D721Med (cell line): ENCODE measurements at regions not wholly inside any gene's neighbourhood (a gene's known extent, or its start where the extent isn't known, plus 50 kb on each side); places are given as distances from the start of the nearest gene placed in this dataset.

Experiments
- DNase-seq: peaks from one replicate; pipeline ENCODE4 v3.0.0; 2011; ENCODE audit warnings: low spot score; ENCODE audit not compliant: insufficient read length
- FAIRE-seq: peaks from 2 replicates; lab custom pipeline; 2011; peaks lifted over from hg19 to GRCh38; lab: Jason Lieb, UNC
- CTCF ChIP-seq: IDR thresholded peaks from 2 replicates; pipeline ENCODE4 v1.5.1; 2012; ENCODE audit warnings: mild to moderate bottlenecking, control low read depth; ENCODE audit not compliant: insufficient read depth; ENCODE audit errors: missing control alignments

- no peak for DNase-seq
These were observed 145.6 kb upstream of the GPC1 start for GRCh38 chr2:240289701-240290431.

GRCh38 chr2:240290432-240291336 lies 144.8 kb upstream of the GPC1 start:
- FAIRE-seq: no peak
- no peak for DNase-seq
- no peak for TF ChIP-seq CTCF

More at GRCh38 chr2:240289701-240290431, 145.6 kb upstream of the GPC1 start:
- no peak for TF ChIP-seq CTCF
- no peak for FAIRE-seq

GRCh38 chr2:240291337-240292034 lies 144.0 kb upstream of the GPC1 start:
- no peak for DNase-seq
- no peak for TF ChIP-seq CTCF
- FAIRE-seq: no peak

GRCh38 chr2:240292035-240292574 lies 143.4 kb upstream of the GPC1 start:
- no peak for FAIRE-seq

GRCh38 chr2:240292619-240293525 lies 142.6 kb upstream of the GPC1 start:
- DNase-seq: no peak
- FAIRE-seq: no peak

More at GRCh38 chr2:240292035-240292574, 143.4 kb upstream of the GPC1 start:
- no peak for TF ChIP-seq CTCF
- DNase-seq: no peak

More at GRCh38 chr2:240292619-240293525, 142.6 kb upstream of the GPC1 start:
- TF ChIP-seq CTCF: no peak
